Osteoblast (primary cell): ENCODE measurements at regions not wholly inside any gene's neighbourhood (a gene's known extent, or its start where the extent isn't known, plus 50 kb on each side); places are given as distances from the start of the nearest gene placed in this dataset.
A peak's percentile ranks its signal among the peaks of the same experiment; 100 is the strongest.

Source experiments
- DNase-seq: peaks from one replicate; pipeline ENCODE4 v3.0.0; 2011; ENCODE audit warnings: low spot score, mixed read lengths; ENCODE audit not compliant: insufficient read length; ENCODE audit errors: missing footprints
- H2AFZ ChIP-seq: 2 replicates; pipeline ENCODE4 v1.6.0; 2011; ENCODE audit warnings: mild to moderate bottlenecking, low read length
- H3K27ac ChIP-seq: 2 replicates; pipeline ENCODE4 v1.5.1; 2011; ENCODE audit warnings: mild to moderate bottlenecking, low read depth, low read length, moderate library complexity
- H3K27me3 ChIP-seq: 2 replicates; pipeline ENCODE4 v1.6.0; 2012; ENCODE audit warnings: mild to moderate bottlenecking, control low read depth, inconsistent platforms, low read length, moderate library complexity; ENCODE audit not compliant: insufficient read depth
- H3K36me3 ChIP-seq: 2 replicates; pipeline ENCODE4 v1.5.1; 2011; ENCODE audit warnings: mild to moderate bottlenecking, low read length, control low read depth, moderate library complexity; ENCODE audit not compliant: insufficient read depth
- H3K4me1 ChIP-seq: 2 replicates; pipeline ENCODE4 v1.5.1; 2011; ENCODE audit warnings: mild to moderate bottlenecking, low read length, control low read depth, moderate library complexity; ENCODE audit not compliant: insufficient read depth
- H3K4me2 ChIP-seq: 2 replicates; pipeline ENCODE4 v1.6.0; 2011; ENCODE audit warnings: mild to moderate bottlenecking, low read length; ENCODE audit not compliant: insufficient read depth
- H3K4me3 ChIP-seq: fragments of 200-600 bp; sonication (generic); 3 replicates; pipeline ENCODE4 v1.5.1; 2012; ENCODE audit warnings: mild to moderate bottlenecking, low read length, inconsistent platforms; ENCODE audit not compliant: insufficient read depth
- H3K79me2 ChIP-seq: 2 replicates; pipeline ENCODE4 v1.6.0; 2012; ENCODE audit warnings: mild to moderate bottlenecking, low read length, control low read depth, inconsistent platforms; ENCODE audit not compliant: insufficient read depth
- H3K9me3 ChIP-seq: 2 replicates; pipeline ENCODE4 v1.5.1; 2011; ENCODE audit warnings: low read depth, low read length, control low read depth
- H4K20me1 ChIP-seq: 2 replicates; pipeline ENCODE4 v1.6.0; 2012; ENCODE audit warnings: mild to moderate bottlenecking, low read length, control low read depth; ENCODE audit not compliant: insufficient read depth
- CTCF ChIP-seq: IDR thresholded peaks from 2 replicates; pipeline ENCODE4 v1.5.1; 2011; ENCODE audit warnings: mild to moderate bottlenecking, low read depth, low read length, moderate library complexity; ENCODE audit errors: extremely low read depth

DNA sequence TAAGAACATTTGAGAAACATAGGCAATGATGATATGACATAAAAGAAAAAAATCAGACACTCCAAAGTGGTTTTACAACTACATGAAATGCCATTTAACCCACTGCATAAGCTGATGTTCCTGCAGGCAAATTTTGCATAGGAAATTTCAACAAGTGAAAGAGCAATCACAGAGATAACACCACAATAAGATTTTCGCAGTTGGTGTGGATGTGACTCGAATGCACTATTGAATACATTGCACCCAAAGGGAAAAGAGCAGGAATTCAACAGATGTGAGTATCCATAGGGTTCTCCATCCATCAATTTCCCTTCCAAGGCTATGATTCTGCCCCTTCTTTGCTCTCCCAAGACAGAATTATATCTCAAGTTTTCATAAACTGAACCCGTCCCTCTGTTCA, 456.1 kb downstream of the RAP2B start:
- H3K4me3 ChIP-seq, result no peak overlapping the region
- no peak overlapping the region for H3K27ac ChIP-seq
- no peak overlapping the region for H3K4me2 ChIP-seq
- TF ChIP-seq CTCF, result no peak
- no peak for DNase-seq
- H3K27me3 ChIP-seq, result no peaks in the 10 kb centered on the region
- H3K4me1 ChIP-seq, result peaks cover 10% of the 10 kb centered on the region
- H3K79me2 ChIP-seq, result no peaks in the 10 kb centered on the region
- H3K9me3 ChIP-seq, result no peaks in the 10 kb centered on the region
- H4K20me1 ChIP-seq, result no peaks in the 10 kb centered on the region
- H3K36me3 ChIP-seq, result no peaks in the 10 kb centered on the region
- H2AFZ ChIP-seq, result no peak overlapping the region

- no peaks in the 10 kb centered on the region for H3K27me3 ChIP-seq
- H2AFZ ChIP-seq, result no peak overlapping the region
- no peak overlapping the region for H3K4me2 ChIP-seq
- no peak for DNase-seq
- H3K79me2 ChIP-seq, result no peaks in the 10 kb centered on the region
- no peaks in the 10 kb centered on the region for H4K20me1 ChIP-seq
- H3K27ac ChIP-seq, result no peak overlapping the region
- peaks cover 8% of the 10 kb centered on the region for H3K4me1 ChIP-seq
- H3K36me3 ChIP-seq, result no peaks in the 10 kb centered on the region
- no peak for TF ChIP-seq CTCF
- no peak overlapping the region for H3K4me3 ChIP-seq
- H3K9me3 ChIP-seq, result no peaks in the 10 kb centered on the region
Observed at GRCh38 chr3:153619268-153619667, 457.2 kb downstream of the RAP2B start.

DNA sequence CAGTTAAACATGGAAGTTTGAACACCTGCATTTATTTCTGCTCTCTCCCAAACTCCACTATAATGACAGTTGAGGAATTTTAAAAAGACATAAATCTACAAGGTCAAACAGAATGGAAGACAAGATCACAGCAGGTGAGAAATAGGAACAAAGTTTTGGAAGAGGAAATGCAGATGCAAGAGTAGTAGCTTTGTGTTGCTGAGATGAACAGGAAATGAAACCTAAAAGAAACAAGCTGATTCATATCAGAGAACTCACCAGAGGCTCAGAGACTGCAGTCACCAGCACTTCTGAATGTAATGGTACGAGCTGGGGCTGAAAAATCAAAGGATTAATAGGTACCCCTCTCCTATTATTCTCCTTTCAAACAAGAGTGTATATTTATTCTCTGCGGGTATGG, 459.9 kb downstream of the RAP2B start:
- Histone ChIP-seq H2AFZ (peak overlapping the region; percentile 30), H4K20me1 (no peaks in the 10 kb centered on the region), H3K27ac (no peak overlapping the region), H3K4me2 (no peak overlapping the region), H3K9me3 (no peaks in the 10 kb centered on the region), H3K79me2 (no peaks in the 10 kb centered on the region), H3K4me3 (no peak overlapping the region), H3K4me1 (no peaks in the 10 kb centered on the region), H3K36me3 (no peaks in the 10 kb centered on the region), H3K27me3 (no peaks in the 10 kb centered on the region)
- no peak for TF ChIP-seq CTCF
- DNase-seq, result no peak

DNA sequence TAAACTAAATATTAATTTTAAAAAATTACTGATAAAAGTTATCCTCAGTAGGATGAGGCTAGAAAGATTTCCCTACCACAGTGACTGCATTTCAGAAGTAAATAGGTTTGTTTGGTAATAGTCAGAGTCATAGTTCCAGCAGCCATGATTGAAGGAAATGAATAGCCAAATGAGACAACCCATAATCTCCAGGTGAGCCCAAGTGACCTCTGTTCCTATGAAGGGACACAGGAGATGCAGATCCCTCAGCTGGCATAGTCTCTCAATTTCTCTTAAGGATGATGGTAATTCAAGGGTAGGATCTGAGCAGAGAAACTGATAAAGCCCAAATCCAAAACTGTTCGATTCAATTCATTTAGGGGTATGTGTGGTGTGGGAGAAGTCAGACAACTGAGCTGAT, 461.8 kb downstream of the RAP2B start:
- H2AFZ ChIP-seq, result no peak overlapping the region
- H3K4me1 ChIP-seq, result no peaks in the 10 kb centered on the region
- no peak overlapping the region for H3K4me3 ChIP-seq
- TF ChIP-seq CTCF, result no peak
- H3K27ac ChIP-seq, result no peak overlapping the region
- no peaks in the 10 kb centered on the region for H3K9me3 ChIP-seq
- no peak for DNase-seq
- H3K27me3 ChIP-seq, result peaks cover 3% of the 10 kb centered on the region
- H3K79me2 ChIP-seq, result no peaks in the 10 kb centered on the region
- no peak overlapping the region for H3K4me2 ChIP-seq
- no peaks in the 10 kb centered on the region for H4K20me1 ChIP-seq
- no peaks in the 10 kb centered on the region for H3K36me3 ChIP-seq
